ENCODE measurements at regions not wholly inside any gene's neighbourhood (a gene's known extent, or its start where the extent isn't known, plus 50 kb on each side); places are given as distances from the start of the nearest gene placed in this dataset.

DNA sequence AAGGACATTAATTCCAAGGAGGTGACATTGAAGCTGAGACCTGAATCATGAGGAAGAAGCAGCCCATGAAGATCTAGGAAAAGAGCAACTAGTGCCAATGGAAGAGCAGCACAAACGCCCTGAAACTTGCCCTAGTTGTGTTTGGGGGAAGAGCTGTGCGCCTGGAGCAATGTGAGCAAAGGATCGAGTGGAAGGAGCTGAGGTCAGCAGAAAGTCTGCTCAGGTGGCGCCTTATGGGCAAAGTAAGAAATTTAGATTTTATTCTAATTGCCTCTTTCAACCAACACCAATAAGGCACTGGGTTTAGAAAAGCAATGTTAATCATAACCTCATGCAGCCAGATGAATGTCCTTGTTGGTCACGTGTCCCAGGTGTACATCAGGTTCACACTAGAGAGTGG, 226.0 kb upstream of the THSD7B start:
- H2BK12ac ChIP-seq (ENCODE audit: insufficient read length, low read depth, low read length): no peak overlapping the region
- no peaks in the 10 kb centered on the region; a peak in 1 of 7 replicates for H3K36me3 Mint-ChIP-seq (ENCODE audit: insufficient read depth in 1 of 3, low read depth in 3 of 3)
- H2AFZ ChIP-seq (ENCODE audit: low read length): no peak overlapping the region
- H4K8ac ChIP-seq (replicated peaks; ENCODE audit: insufficient read length, low read depth, low read length): no peak overlapping the region
- H3K9me3 ChIP-seq (ENCODE audit: control insufficient read depth, low read depth, low read length): no peaks in the 10 kb centered on the region
- TF ChIP-seq, protein P1, sequence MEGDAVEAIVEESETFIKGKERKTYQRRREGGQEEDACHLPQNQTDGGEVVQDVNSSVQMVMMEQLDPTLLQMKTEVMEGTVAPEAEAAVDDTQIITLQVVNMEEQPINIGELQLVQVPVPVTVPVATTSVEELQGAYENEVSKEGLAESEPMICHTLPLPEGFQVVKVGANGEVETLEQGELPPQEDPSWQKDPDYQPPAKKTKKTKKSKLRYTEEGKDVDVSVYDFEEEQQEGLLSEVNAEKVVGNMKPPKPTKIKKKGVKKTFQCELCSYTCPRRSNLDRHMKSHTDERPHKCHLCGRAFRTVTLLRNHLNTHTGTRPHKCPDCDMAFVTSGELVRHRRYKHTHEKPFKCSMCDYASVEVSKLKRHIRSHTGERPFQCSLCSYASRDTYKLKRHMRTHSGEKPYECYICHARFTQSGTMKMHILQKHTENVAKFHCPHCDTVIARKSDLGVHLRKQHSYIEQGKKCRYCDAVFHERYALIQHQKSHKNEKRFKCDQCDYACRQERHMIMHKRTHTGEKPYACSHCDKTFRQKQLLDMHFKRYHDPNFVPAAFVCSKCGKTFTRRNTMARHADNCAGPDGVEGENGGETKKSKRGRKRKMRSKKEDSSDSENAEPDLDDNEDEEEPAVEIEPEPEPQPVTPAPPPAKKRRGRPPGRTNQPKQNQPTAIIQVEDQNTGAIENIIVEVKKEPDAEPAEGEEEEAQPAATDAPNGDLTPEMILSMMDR (conservative IDR thresholded peaks at IDR 0.05): no peak
- no peak overlapping the region for H2BK5ac ChIP-seq (ENCODE audit: insufficient read length, low read length)
- no peaks in the 10 kb centered on the region for H3K23me2 ChIP-seq (ENCODE audit: insufficient read length, low read depth, low read length, poor library complexity, severe bottlenecking)
- H4K5ac ChIP-seq (ENCODE audit: insufficient read length, low read depth, low read length): no peak overlapping the region
- H3K4me1 Mint-ChIP-seq: no peaks in the 10 kb centered on the region
- H3K27me3 Mint-ChIP-seq (ENCODE audit: low read depth): peaks cover 15% of the 10 kb centered on the region
- no peak overlapping the region for H3K14ac ChIP-seq (ENCODE audit: insufficient read depth, low read length)
- H3K4me2 ChIP-seq (ENCODE audit: insufficient read depth, insufficient read length, low read length): no peak overlapping the region
- H3K79me2 ChIP-seq (ENCODE audit: insufficient read depth, low read length): no peaks in the 10 kb centered on the region
- H2BK20ac ChIP-seq (ENCODE audit: low read depth, low read length, poor library complexity, severe bottlenecking): no peak overlapping the region
- no peak overlapping the region for H3K9ac ChIP-seq (ENCODE audit: extremely low read depth, insufficient read length, low read length)
- no peak overlapping the region for H3K56ac ChIP-seq (ENCODE audit: insufficient read length, low read depth, low read length)
- H3K4ac ChIP-seq (ENCODE audit: low read depth, low read length): no peak overlapping the region
- no peaks in the 10 kb centered on the region for H4K20me1 ChIP-seq (ENCODE audit: control insufficient read depth, insufficient read depth, insufficient read length)
- no peak overlapping the region for H2AK5ac ChIP-seq (ENCODE audit: insufficient read length, low read length)
- WGBS (ENCODE audit: extremely low coverage, insufficient read length, low lambda C conversion rate): no CpG with 5 or more reads among the region's 5 CpGs
- no peaks in the 10 kb centered on the region for H3K9me3 Mint-ChIP-seq
- H3K4me1 ChIP-seq (ENCODE audit: insufficient read depth, low read length): no peaks in the 10 kb centered on the region
- no peak overlapping the region for H2BK15ac ChIP-seq (ENCODE audit: low read depth, low read length)
- H3K79me1 ChIP-seq (ENCODE audit: insufficient read depth, low read depth, low read length, poor library complexity, severe bottlenecking): no peaks in the 10 kb centered on the region
- H3K27ac ChIP-seq (ENCODE audit: insufficient read length, low read depth, low read length): no peak overlapping the region
- no peak overlapping the region for H3K23ac ChIP-seq (ENCODE audit: insufficient read length, low read depth, low read length)
- H3K18ac ChIP-seq (ENCODE audit: insufficient read length, low read depth, low read length): no peak overlapping the region
- H3K4me3 Mint-ChIP-seq: no peak overlapping the region
- H3K27me3 ChIP-seq (ENCODE audit: insufficient read depth, low read length): no peaks in the 10 kb centered on the region
- H3K27ac Mint-ChIP-seq: no peak overlapping the region
- DNase-seq: no peak
- no peak overlapping the region for H2BK120ac ChIP-seq (ENCODE audit: low read depth, low read length, poor library complexity, severe bottlenecking)
- no peak overlapping the region for H4K91ac ChIP-seq (ENCODE audit: insufficient read length, low read depth, low read length)
- H3T11ph ChIP-seq (ENCODE audit: low read length): no peak overlapping the region
